ENCODE measurements at regions not wholly inside any gene's neighbourhood (a gene's known extent, or its start where the extent isn't known, plus 50 kb on each side); places are given as distances from the start of the nearest gene placed in this dataset.

DNA sequence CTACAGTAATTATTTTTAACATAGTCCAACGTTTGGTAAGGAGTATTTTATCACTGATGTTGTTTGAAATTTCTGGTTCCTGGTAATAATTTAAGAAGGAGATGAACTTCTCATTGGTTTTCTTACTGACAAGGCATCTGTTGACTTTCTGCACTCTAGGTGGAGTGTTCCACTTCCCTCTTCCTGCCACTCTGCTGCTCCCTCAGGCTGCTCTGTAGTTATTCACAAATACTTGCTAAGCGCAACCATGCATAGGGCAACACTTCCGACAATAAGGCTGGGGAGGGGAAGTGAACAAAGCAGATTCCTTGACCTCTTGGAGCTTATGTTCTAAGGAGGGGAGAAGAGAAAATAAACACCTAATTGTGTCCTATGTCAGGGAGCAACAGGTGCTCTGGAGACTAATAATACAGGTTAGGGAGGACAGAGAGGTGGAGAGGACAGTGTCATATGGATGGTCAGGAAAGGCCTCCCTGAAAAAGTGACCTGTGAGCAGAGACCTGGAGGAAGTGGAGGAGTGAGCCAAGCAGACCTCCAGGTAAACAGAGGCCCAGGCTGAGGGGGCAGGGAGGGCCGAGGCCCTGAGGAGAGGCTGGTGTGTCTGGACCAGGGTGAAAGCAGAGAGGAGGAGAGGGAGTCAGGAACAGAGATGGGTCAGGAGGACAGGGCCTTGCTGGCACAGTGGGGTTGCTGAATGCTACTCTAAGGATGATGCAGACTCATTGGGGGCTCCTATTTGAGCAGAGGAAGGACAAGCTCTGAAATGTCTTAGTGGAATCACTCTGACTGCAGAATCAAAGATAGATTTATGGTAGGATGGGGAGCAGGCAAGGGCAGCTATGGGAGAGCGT is 134.8 kb upstream of the SLC24A3 start:
- no peak for DNase-seq (ENCODE audit: low read depth)

DNA sequence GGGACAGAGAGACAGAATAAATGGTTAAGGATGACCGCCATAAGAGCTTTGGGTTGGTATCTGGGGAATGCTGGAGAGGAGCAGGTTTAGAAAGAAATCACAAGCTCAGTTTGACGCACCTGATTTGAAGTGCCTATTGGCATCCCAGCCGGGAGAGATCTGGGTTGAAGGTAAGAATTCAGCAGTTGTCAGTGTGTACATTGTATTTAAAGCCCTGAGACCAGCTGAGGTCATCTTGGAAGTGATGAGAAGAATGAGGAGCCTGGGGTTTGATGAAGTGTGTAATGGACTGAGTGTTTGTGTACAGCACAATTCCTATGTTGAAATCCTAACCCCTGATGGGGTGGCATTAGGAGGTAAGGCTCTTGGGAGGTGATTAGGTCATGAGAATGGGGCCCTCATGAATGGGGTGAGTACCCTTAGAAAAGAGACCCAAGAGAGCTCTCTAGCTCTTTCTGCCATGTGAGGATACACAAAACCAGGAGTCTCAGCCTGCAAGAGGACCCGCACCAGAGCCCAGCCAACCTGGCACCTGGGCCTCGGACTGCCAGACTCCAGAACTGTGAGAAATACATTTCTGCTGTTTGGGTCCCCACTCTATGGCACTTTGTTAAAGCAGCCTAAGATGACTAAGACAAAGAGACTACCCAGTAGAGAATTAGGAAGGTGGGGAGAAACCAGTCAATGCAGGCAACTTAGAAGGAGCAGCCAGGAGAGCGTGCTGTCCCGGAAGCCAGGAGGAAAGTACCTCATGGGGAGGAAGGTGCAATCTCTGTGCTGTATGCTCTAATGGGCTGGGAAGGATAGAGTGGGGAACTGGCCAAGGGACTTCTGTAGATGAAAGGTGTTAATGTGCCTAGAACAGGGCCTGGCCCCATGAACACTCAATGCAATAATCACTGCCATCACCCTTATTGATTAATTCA is 133.7 kb upstream of the SLC24A3 start:
- no peak for DNase-seq (ENCODE audit: low read depth)

DNA sequence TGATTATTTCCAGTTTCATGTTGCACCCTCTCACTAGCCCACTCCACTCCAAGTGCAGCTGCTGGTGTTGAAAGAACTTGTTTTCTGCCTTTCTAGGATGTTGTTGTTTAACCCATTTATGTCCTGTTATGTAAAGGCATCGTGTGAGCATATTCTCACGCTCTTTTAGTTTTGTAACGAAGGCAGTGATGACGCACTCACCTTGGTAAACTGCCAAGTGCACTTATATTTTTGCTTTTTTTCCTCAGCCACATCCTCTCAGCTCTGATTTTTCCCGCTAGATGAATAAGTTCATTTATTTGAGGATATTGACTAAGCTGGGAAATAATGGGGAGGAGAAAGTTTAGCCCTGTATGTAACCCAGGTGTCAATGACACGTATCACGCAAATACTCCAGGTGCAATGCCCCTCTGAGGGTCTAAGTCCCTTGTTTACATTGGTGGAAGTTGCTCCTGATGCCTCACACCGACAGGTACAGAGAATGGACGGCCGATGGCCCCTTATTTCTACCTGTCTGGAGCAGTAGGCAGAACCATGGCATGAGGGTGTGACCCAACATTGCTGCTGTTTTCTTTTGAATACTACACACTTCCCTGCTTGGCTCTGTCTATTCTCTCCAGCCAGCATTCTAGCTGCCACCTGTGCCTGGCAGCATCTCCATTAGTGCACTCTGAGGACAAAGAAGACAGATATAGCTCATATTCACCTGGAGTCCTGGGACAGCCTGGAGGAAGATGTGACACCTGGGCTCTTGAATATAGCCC is 132.7 kb upstream of the SLC24A3 start:
- no peak for DNase-seq (ENCODE audit: low read depth)

DNA sequence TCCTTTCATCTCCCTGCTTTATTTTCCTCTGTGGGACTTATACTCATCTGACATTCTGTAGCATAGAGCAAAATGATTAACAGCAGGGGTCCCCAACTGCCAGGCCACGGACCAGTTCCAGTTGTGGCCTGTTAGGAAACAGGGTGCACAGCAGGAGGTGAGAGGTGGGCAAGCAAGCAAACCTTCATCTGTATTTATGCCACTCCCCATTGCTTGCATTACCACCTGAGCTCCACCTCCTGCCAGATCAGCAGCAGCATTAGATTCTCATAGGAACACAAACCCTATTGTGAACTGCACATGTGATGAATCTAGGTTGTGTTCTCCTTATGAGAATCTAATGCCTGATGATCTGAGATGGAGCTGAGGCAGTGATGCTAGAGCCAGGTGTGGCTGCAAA is 130.5 kb upstream of the SLC24A3 start:
- DNase-seq (ENCODE audit: low read depth), result no peak

DNA sequence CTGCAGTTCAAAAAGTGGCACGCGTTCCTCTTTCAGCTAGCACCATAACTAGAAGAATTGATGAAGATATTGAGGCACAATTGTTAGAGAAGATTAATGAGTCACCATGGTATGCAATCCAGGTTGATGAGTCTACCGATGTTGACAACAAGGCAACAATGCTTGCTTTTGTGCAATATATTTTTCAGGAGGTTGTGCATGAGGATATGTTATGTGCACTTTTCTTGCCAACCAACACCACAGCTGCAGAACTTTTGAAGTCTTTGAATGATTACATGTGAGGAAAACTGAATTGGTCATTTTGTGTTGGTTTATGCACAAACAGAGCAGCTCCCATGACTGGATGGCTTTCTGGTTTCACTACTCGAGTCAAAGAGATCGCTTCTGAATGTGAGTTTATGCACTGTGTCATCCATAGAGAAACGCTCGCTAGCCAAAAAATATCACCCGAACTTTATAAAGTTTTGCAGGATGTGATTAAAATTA is 129.3 kb upstream of the SLC24A3 start:
- DNase-seq (ENCODE audit: low read depth), result no peak

DNA sequence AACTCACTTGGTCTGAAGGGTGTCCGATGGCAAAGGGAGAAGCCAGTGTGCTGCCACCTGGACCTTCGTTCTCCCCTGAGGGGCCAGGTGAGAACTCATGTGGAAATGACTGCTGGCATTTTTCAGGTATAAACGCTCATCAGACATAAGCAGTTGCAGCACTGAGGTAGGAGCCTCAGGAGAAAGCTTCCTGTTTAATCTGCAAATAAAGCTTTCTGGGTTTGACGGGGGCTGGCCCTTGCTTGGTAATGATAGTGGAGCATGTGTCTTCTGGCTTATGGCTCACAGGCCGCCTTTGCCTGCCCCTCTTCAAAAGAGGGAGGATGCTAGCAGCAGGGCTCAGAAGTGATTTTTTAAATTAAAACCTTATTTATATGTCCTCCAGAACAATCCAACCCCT is 122.1 kb upstream of the SLC24A3 start:
- DNase-seq (ENCODE audit: low read depth), result no peak

DNA sequence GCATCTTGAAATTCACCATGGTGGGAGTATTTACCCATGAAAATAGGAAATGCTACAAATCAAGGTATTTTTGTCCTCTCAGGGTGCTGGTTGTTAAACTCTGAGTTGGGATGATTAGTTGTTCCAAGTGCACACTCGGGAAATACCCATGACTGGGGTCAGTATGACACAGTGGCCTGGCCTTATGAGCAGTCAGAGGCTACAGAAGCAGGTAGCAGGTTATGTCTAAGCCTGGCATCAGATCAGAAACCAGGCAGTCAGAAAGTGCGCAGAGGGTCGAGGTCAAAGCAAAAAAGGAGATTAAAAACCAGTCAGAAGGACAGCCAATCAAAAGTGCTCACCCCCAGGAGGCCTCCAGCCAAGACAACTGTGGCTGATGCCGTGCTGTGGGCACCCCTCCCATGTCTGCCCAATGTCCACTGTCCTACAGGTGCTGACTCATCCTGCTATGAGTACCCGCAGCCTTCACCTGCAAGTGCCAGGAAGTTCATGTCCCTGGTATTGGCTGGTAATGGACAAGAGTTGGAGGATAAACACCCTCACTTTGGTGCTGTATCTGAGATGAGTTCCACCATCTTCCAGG is 117.4 kb upstream of the SLC24A3 start:
- no peak for DNase-seq (ENCODE audit: low read depth)

DNA sequence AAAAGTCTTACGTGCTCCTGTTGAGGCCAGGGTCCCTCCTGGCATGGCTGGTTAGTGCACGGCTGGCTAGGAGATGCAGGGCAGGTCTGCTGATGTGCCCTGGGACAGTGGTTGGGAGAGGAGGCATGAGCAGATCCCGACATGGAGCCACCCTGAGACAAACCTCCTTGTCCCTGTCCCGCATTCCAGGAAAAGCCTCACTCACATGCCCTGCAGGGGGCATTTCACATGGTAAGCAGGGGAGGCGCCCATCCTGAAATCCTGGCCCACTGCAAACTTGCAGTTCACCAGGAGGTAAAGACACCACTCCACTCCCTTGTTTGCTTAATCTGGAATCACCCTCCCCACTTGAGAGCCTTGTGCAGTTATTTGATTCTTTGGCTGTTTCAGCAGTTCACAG is 116.7 kb upstream of the SLC24A3 start:
- no peak for DNase-seq (ENCODE audit: low read depth)

DNA sequence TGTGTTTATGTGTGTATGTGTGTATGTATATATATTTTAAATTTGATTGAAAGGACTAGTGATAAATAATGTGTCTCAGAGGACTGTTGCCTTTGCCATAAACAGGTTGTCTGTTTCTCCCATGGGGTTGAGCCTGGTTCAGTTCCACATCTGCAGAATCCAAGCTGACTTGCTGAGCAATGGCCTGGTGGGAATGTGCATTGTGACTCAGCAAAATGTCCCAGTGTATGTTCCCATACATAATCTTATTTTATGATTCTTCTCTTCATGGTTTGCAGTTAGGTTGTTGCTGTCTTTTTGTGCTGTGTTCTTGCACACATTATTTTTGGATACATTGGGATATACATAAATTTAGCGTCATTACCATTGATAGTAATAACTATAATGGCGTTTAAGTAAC is 115.6 kb upstream of the SLC24A3 start:
- no peak for DNase-seq (ENCODE audit: low read depth)

DNA sequence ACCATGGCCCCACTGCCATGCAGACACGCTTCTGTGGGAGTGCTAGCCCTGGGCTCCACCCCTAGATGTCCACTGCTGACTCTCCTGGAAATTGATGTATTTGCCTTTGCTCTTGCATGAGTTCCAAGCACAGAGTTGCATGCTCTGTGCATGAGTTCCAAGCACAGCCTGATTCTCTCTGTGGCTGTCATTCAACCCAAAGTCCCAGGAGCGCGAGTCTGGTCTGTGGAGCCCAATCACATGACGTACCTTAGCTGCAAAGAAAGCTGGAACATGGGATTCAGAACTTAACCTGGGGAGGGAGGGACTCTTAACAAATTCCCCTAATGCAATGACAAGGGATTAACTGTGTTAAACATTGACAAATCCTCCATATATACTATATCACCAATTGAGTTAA is 114.3 kb upstream of the SLC24A3 start:
- DNase-seq (ENCODE audit: low read depth), result no peak

DNA sequence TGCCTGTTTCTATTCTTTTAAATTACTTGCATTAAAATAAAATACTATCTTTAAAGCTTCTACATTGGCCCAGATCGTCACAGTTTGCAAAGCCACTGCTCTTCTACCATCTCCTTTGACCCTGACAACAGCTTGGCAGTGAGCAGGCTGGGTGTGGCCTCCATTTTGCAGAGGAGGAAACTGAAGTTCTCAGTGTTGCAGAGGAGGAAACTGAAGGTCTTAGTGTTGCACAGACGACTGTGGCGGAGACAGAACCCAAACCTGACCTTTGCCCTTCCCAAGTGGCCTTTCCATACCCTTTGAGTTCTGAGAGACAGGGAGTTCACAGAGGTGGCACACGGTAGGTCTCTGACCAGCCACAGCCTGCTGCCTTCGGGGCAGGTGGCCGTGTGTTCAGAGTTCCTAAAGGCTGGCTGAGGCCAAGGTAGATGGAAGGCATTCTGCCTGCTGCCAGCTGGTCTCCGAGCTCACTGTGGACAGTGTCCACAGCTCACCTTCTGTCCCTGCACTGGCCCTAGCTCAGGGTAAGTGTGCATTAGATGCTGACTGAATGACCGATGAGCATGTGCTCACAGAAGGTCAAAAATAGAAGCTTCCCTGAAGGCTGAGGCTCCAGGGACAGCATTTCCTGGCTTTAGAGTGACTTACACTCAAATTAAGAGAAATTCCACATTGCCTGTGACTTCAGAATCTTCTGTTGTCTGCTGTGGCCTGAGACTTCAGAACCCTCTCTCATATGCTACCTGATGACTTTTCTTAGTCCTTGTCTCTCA is 113.5 kb upstream of the SLC24A3 start:
- DNase-seq (ENCODE audit: low read depth), result no peak

DNA sequence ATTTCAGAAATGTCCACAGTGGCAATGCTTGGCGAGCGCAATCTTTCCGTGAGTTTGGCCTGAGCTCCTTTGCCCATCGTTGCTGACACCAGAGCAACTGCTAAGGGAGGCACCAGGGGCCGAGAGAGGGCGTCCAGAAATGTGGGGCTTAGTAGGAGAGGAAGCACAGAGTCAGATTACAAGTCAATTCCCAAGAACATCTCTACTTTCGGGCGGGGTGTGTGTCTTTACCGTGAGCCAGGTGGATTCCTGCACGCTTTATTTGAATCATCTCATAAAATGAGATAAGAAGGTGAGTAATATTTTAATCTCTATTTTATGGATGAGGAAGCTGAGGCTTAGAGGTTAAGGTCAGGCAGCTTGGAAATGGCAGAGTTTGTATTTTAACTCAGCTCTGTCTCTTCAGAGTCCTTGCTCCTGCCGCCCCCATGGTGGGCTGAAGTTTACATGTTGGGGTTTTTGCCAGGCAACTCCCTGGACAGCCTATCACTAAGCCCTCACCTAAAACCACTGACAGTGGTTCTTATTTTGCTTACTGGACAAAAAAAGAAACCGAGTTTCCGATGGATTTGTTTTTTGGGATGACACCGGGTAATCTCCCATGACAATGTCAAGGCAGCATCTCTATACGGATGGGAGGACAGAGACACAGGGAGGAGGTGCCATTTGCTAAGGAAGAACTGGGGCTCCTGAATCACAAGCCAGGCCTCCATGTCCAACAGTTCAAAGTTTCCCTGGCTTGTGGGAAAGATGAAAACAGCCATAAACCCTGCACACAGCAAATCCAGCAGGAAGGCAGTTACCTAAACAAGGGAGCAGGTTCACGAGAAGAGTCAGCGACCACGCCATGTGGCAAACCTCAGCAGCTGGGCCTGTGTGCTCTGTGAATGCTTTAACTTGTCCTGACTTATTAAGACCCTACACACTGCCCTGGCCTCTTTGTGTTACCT is 112.6 kb upstream of the SLC24A3 start:
- no peak for DNase-seq (ENCODE audit: low read depth)

DNA sequence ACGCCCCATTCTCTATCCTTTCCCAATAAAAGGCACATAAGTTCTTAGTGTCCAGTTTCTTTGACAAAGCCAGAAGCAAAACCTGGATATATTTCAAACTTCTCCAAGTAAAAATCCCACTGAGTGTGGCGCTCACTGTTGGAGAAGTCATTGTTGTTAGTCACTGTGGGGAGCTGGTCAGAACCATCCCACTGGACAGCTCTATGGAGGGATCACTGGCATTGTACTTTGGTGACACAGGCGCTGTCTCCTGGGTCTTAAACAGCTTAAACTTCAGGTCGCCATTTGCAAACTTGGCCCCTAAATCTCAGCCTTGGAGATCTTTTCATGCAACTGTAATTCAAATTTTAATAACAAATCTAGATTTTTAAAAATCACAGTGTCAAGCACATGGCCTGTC is 111.5 kb upstream of the SLC24A3 start:
- no peak for DNase-seq (ENCODE audit: low read depth)

DNA sequence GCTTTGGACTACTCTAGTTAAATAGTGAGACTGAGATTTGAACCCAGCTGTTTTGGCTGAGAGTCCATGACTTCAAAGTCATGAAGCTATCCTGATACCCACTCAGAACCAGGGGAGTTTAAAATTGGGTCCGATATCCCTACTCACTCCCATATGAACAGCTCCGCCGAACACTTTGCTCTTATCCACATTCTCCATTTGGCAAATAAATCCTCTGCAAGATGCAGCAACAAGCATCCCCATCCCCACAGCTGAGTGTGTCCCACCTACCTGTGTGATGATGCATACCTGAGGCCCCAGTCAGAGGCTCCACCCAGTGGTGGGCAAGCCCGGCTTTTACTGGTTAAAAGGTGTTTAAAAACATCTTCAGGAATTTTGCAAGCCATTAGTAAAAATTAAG is 108.3 kb upstream of the SLC24A3 start:
- no peak for DNase-seq (ENCODE audit: low read depth)

DNA sequence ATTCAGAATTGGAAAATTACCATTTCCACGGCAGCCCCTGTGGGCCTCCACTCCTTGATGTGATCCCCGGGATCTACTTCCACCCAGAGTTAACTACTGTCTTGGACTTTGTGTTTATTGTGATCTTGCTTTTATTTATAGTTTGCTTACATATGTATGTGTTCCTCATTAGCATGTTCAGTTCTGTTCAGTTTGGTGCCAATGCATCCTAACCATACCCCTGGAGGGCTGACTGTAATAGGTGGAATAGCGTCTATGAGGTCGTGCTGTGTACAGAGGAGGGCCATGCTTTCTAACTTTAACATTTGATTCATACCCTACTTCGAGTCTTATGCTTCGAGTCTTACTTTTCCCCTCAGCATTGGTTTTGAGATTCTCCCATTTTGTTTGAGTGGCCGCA is 104.3 kb upstream of the SLC24A3 start:
- DNase-seq (ENCODE audit: low read depth), result no peak

DNA sequence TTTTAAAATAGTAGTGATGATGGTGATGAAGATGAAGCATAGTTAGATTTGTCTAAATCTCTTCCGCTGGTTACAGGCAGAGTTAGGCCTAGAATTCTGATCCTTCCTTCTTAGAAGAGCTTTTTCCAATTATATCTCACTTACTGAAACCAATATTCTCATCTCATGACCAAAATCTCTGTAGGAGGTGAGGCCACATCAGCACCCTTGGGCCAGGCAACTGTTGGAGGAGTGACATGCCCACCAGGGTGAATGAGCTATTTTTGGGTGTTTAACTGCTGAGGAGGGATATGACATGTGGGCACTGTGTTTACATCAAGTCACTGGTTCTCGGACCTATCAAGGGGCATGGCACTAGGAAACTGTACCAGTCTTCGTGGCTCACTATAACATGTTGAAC is 102.2 kb upstream of the SLC24A3 start:
- no peak for DNase-seq (ENCODE audit: low read depth)

DNA sequence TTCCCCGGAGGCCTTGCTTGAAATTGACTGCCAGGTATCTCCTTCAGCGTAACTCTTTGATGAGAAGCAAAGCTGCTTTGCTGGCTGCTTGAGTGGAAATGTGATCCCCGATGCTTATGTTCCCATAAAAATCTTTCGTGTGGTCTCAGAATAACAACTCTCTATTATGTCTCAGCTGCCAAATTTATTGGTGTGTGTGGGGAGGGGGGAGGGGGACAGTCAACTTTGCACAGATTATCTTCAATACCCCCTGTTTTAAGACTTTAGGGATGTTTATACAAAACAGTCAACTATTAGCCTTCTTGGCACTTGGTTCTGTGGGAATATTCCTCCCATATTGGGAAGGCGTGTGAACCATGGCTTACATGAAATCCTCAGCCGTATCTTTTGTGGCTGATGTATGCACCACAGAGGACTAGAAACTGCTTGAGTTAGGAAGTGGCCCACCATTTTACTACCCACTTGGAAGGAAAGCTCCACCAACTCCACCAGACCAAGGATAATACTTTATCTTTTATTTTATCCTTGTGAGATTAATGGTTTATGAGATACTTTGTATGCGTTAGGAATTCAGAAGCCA is 101.5 kb upstream of the SLC24A3 start:
- no peak for DNase-seq (ENCODE audit: low read depth)

DNA sequence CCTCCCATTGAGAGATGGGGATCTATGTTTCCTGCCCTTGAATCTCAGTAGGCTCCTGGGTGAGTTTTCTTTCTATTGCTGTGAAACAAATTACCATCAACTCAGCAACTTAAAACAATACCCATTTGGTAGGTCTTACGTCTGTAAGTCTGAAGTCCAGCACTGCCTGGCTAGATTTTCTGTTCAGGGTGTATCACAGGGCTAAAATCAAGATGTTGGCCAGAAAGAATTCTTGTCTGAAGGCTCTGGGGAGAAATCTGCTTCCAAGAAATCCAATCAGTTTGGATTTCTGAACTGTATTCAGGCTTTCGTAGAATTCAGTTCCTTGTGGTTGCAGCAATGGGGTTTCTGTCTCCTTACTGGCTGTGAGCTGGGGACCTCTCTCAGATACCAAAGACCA is 99.6 kb upstream of the SLC24A3 start:
- DNase-seq (ENCODE audit: low read depth), result no peak

DNA sequence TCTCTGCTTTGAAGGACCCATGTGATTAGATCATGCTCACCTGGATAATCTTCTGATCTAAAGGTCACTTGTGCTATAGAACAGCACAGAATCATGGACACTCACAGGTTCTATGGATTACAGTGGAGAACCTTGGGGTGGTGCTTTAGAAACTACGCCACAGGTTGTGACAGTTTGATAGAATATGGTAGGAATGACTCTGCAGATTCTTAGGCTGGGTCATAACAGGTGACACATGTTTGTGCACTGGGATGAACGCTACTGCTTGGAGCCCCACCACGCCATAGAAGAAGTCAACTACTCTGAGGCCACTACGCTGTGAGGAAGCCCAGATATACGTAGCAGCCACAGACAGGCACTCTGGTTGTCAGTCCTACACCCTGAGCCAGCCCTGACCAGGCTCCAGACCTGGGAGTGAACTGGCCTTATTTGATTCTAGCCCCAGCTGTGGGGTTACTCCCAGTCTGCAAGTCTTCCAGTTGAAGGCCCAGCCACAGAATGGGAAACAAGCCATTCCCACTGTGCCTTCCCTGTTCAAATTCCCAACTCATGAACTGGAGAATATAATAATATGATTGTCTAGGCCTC is 99.0 kb upstream of the SLC24A3 start:
- DNase-seq (ENCODE audit: low read depth), result no peak

Measured in forelimb muscle (tissue), 1 donor.